SK-N-SH (cell line): ENCODE measurements at regions not wholly inside any gene's neighbourhood (a gene's known extent, or its start where the extent isn't known, plus 50 kb on each side); places are given as distances from the start of the nearest gene placed in this dataset.

Experiments
- CHD2 ChIP-seq: fragments of 150-350 bp; IDR thresholded peaks from 2 replicates; pipeline ENCODE4 v1.6.1; 2018; ENCODE audit warnings: low read length; ENCODE audit not compliant: partially characterized antibody
- EP300 ChIP-seq, 2 experiments: IDR thresholded peaks; 2 replicates each; pipeline versions ENCODE4 v1.4.0 to v1.6.1; 2012; ENCODE audit warnings: borderline replicate concordance in 1 of 2, low read depth in 1 of 2, low read length in 1 of 2
- EZH2phosphoT487 ChIP-seq: fragments of 200-600 bp; sonication (generic); IDR thresholded peaks from 2 replicates; pipeline ENCODE4 v1.6.1; 2017; ENCODE audit warnings: low read depth, mixed run types, mild to moderate bottlenecking, antibody characterized with exemption, moderate library complexity, borderline replicate concordance
- GABPA ChIP-seq: IDR thresholded peaks from 2 replicates; pipeline ENCODE4 v1.4.0; 2012; ENCODE audit warnings: low read depth, mild to moderate bottlenecking
- GATA2 ChIP-seq: sonication (generic); formaldehyde crosslinking; IDR thresholded peaks from 2 replicates; pipeline ENCODE4 v1.5.0; 2020; ENCODE audit warnings: mild to moderate bottlenecking, missing genetic modification reagents
- JUND ChIP-seq: IDR thresholded peaks from 2 replicates; pipeline ENCODE4 v1.4.0; 2012
- RXRA ChIP-seq: IDR thresholded peaks from 2 replicates; pipeline ENCODE4 v1.4.0; 2012; ENCODE audit warnings: low read depth, mild to moderate bottlenecking, borderline replicate concordance
- USF2 ChIP-seq: fragments of 150-350 bp; IDR thresholded peaks from 2 replicates; pipeline ENCODE4 v1.6.1; 2017; ENCODE audit warnings: antibody characterized with exemption, low read length, low read depth, borderline replicate concordance
- TF ChIP-seq, protein P1 (sequence below): IDR thresholded peaks from 2 replicates; pipeline ENCODE4 v1.4.0; 2012; ENCODE audit warnings: low read depth, borderline replicate concordance
- TF ChIP-seq, protein P2 (sequence below): fragments of 200-600 bp; sonication (generic); IDR thresholded peaks from 2 replicates; pipeline ENCODE4 v1.6.1; 2017; ENCODE audit warnings: antibody characterized with exemption, mild to moderate bottlenecking, moderate library complexity
- TF ChIP-seq, protein P3 (sequence below): IDR thresholded peaks from 2 replicates; pipeline ENCODE4 v1.4.0; 2012; ENCODE audit warnings: low read depth, borderline replicate concordance
- TF ChIP-seq, protein P4 (sequence below): IDR thresholded peaks from 2 replicates; pipeline ENCODE4 v1.6.1; 2012; ENCODE audit warnings: mild to moderate bottlenecking, low read depth, low read length, moderate library complexity

DNA sequence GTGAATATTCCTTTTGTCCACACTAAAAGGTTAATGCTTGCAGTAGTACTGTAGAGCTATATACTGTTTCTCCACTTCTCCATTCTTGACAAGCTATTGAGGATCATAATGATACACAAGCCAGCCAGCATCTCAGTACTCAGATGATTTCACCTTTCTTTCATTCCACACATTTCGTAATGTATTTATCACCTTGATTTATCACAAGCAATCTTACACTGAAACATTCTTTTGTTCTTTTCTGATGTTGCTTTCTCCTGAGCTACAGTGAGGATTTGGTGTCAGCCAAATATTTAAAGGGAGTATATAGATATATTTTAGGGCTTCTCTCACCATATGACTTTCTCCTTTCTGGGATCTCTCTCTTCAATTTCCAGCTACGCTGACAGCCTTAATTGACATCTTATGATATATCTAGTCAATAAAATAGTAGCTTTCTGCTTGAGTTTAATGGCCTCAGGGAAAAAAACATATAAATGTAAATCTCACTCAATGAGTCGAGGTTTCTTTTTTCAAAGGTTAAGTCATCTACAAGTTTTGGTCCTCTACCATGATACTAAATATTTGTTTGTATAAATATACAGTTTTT lies 1327.0 kb downstream of the NSUN3 start:
- TF ChIP-seq JUND = no peak
- TF ChIP-seq GATA2 (CRISPR knock-in tag) = no peak
- no peak for TF ChIP-seq EZH2phosphoT487
- TF ChIP-seq, protein P1, sequence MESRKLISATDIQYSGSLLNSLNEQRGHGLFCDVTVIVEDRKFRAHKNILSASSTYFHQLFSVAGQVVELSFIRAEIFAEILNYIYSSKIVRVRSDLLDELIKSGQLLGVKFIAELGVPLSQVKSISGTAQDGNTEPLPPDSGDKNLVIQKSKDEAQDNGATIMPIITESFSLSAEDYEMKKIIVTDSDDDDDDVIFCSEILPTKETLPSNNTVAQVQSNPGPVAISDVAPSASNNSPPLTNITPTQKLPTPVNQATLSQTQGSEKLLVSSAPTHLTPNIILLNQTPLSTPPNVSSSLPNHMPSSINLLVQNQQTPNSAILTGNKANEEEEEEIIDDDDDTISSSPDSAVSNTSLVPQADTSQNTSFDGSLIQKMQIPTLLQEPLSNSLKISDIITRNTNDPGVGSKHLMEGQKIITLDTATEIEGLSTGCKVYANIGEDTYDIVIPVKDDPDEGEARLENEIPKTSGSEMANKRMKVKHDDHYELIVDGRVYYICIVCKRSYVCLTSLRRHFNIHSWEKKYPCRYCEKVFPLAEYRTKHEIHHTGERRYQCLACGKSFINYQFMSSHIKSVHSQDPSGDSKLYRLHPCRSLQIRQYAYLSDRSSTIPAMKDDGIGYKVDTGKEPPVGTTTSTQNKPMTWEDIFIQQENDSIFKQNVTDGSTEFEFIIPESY = no peak
- no peak for TF ChIP-seq GABPA
- no peak for TF ChIP-seq RXRA
- TF ChIP-seq, protein P2, sequence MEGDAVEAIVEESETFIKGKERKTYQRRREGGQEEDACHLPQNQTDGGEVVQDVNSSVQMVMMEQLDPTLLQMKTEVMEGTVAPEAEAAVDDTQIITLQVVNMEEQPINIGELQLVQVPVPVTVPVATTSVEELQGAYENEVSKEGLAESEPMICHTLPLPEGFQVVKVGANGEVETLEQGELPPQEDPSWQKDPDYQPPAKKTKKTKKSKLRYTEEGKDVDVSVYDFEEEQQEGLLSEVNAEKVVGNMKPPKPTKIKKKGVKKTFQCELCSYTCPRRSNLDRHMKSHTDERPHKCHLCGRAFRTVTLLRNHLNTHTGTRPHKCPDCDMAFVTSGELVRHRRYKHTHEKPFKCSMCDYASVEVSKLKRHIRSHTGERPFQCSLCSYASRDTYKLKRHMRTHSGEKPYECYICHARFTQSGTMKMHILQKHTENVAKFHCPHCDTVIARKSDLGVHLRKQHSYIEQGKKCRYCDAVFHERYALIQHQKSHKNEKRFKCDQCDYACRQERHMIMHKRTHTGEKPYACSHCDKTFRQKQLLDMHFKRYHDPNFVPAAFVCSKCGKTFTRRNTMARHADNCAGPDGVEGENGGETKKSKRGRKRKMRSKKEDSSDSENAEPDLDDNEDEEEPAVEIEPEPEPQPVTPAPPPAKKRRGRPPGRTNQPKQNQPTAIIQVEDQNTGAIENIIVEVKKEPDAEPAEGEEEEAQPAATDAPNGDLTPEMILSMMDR = no peak
- TF ChIP-seq, protein P3, sequence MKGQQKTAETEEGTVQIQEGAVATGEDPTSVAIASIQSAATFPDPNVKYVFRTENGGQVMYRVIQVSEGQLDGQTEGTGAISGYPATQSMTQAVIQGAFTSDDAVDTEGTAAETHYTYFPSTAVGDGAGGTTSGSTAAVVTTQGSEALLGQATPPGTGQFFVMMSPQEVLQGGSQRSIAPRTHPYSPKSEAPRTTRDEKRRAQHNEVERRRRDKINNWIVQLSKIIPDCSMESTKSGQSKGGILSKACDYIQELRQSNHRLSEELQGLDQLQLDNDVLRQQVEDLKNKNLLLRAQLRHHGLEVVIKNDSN = no peak
- TF ChIP-seq EP300 (IDR thresholded peaks at IDR 0.05; ENCODE audit: borderline replicate concordance in 1 of 2, low read depth in 1 of 2, low read length in 1 of 2) = no peak
- TF ChIP-seq USF2 = no peak
- no peak for TF ChIP-seq CHD2
- TF ChIP-seq, protein P4, sequence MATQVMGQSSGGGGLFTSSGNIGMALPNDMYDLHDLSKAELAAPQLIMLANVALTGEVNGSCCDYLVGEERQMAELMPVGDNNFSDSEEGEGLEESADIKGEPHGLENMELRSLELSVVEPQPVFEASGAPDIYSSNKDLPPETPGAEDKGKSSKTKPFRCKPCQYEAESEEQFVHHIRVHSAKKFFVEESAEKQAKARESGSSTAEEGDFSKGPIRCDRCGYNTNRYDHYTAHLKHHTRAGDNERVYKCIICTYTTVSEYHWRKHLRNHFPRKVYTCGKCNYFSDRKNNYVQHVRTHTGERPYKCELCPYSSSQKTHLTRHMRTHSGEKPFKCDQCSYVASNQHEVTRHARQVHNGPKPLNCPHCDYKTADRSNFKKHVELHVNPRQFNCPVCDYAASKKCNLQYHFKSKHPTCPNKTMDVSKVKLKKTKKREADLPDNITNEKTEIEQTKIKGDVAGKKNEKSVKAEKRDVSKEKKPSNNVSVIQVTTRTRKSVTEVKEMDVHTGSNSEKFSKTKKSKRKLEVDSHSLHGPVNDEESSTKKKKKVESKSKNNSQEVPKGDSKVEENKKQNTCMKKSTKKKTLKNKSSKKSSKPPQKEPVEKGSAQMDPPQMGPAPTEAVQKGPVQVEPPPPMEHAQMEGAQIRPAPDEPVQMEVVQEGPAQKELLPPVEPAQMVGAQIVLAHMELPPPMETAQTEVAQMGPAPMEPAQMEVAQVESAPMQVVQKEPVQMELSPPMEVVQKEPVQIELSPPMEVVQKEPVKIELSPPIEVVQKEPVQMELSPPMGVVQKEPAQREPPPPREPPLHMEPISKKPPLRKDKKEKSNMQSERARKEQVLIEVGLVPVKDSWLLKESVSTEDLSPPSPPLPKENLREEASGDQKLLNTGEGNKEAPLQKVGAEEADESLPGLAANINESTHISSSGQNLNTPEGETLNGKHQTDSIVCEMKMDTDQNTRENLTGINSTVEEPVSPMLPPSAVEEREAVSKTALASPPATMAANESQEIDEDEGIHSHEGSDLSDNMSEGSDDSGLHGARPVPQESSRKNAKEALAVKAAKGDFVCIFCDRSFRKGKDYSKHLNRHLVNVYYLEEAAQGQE = no peak
